ACC112 (cell line): ENCODE measurements at regions not wholly inside any gene's neighbourhood (a gene's known extent, or its start where the extent isn't known, plus 50 kb on each side); places are given as distances from the start of the nearest gene placed in this dataset.

ENCODE experiments used
- H2AFZ ChIP-seq: fragments of 200-600 bp; sonication (generic); one replicate; pipeline ENCODE4 v1.6.0; 2017; ENCODE audit warnings: antibody characterized with exemption, low read length; ENCODE audit not compliant: unreplicated experiment
- H3K27ac ChIP-seq: fragments of 200-600 bp; sonication (generic); 2 replicates; pipeline ENCODE4 v1.5.1; 2014; ENCODE audit warnings: low read depth, mild to moderate bottlenecking, antibody characterized with exemption, low read length, moderate library complexity
- H3K27me3 ChIP-seq: fragments of 200-600 bp; sonication (generic); 2 replicates; pipeline ENCODE4 v1.6.1; 2014; ENCODE audit warnings: mild to moderate bottlenecking, antibody characterized with exemption, low read length, moderate library complexity, mixed read lengths; ENCODE audit not compliant: insufficient read depth
- H3K36me3 ChIP-seq: fragments of 200-600 bp; sonication (generic); 2 replicates; pipeline ENCODE4 v1.6.1; 2016; ENCODE audit warnings: mild to moderate bottlenecking, antibody characterized with exemption, low read length, moderate library complexity, mixed read lengths; ENCODE audit not compliant: insufficient read depth
- H3K4me1 ChIP-seq: fragments of 200-600 bp; sonication (generic); one replicate; pipeline ENCODE4 v1.6.1; 2016; ENCODE audit warnings: low read length, mixed read lengths; ENCODE audit not compliant: insufficient read depth, unreplicated experiment, control insufficient read depth
- H3K4me3 ChIP-seq: fragments of 200-600 bp; sonication (generic); 2 replicates; pipeline ENCODE4 v1.5.1; 2014; ENCODE audit warnings: mild to moderate bottlenecking, low read depth, low read length
- H3K79me2 ChIP-seq: fragments of 200-600 bp; sonication (generic); one replicate; pipeline ENCODE4 v1.6.0; 2016; ENCODE audit warnings: low read length; ENCODE audit not compliant: control insufficient read depth, unreplicated experiment, insufficient read depth

DNA sequence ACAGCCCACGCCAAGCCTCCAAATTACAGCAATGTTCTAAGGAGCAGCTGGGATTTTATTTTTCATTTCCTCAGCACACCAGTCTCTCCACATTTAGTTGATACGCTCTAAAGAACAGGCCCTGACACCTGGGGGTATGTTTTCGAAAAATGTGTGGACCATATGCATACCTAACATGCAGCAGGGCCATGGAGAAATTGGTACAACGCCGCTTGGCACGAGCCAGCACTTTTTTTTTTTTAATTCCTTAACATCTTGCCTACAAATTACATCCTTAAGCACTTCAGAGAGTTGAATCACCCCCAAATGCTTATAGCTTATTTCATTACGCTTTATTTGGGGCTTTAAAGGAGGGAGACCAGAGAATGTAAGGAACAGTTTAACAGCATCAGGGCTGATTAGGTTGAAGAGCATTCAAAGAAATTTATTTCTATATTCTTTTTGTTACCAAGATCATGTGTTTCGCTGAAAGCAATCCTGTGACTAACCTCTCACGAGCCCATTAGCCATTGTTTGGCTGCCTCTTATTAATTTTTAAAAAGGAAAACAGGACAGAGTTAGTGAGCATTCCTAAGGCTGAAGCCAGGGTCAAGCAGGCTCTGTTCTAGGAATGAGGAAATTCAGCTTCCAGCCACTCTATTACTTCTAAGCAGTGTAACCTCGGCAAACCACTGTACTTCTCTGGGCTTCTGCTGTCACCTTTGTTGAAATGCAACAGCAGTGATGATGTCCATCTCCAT lies 173.8 kb downstream of the ACTL7B start:
- no peak overlapping the region for H3K4me3 ChIP-seq
- H3K36me3 ChIP-seq: no peaks in the 10 kb centered on the region
- no peak overlapping the region for H3K27ac ChIP-seq
- H3K4me1 ChIP-seq: no peaks in the 10 kb centered on the region
- H3K79me2 ChIP-seq: no peaks in the 10 kb centered on the region
- no peak overlapping the region for H2AFZ ChIP-seq
- H3K27me3 ChIP-seq: peaks cover 8% of the 10 kb centered on the region; the same call in 1 of the 2 replicates

DNA sequence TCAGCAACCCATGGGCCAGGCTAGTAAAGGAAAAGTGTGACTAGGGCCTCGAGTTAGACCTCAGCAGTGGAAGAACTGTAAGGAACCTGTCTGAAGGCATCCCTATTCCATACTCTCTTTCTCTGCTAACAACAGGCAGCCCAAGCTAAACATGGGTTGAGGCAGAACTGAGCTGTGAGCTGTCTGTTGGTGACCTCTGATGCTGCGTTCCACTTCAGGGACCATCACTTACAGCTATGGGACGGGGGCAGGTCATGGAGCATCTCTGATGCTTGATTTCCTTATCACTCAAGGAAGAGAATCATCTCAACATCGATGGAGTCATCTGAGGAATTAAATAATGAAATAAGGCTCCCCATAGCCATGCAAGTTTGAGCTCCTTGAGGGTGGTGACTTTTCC lies 174.8 kb downstream of the ACTL7B start:
- no peaks in the 10 kb centered on the region for H3K27me3 ChIP-seq
- no peaks in the 10 kb centered on the region for H3K4me1 ChIP-seq
- no peak overlapping the region for H3K4me3 ChIP-seq
- no peak overlapping the region for H2AFZ ChIP-seq
- no peak overlapping the region for H3K27ac ChIP-seq
- H3K79me2 ChIP-seq: no peaks in the 10 kb centered on the region
- H3K36me3 ChIP-seq: no peaks in the 10 kb centered on the region

GRCh38 chr9:108677776-108678175 lies 178.0 kb downstream of the ACTL7B start:
- no peaks in the 10 kb centered on the region for H3K36me3 ChIP-seq
- H3K4me3 ChIP-seq: no peak overlapping the region
- no peaks in the 10 kb centered on the region for H3K27me3 ChIP-seq
- H3K79me2 ChIP-seq: no peaks in the 10 kb centered on the region
- H2AFZ ChIP-seq: no peak overlapping the region
- H3K27ac ChIP-seq: no peak overlapping the region
- H3K4me1 ChIP-seq: peaks cover under 1% of the 10 kb centered on the region

- Histone ChIP-seq H3K4me1 (peaks cover 7% of the 10 kb centered on the region), H3K4me3 (no peak overlapping the region), H3K27me3 (no peaks in the 10 kb centered on the region), H3K36me3 (no peaks in the 10 kb centered on the region), H2AFZ (no peak overlapping the region), H3K27ac (no peak overlapping the region), H3K79me2 (no peaks in the 10 kb centered on the region)
These were observed 179.4 kb downstream of the ACTL7B start for GRCh38 chr9:108676355-108676754.

DNA sequence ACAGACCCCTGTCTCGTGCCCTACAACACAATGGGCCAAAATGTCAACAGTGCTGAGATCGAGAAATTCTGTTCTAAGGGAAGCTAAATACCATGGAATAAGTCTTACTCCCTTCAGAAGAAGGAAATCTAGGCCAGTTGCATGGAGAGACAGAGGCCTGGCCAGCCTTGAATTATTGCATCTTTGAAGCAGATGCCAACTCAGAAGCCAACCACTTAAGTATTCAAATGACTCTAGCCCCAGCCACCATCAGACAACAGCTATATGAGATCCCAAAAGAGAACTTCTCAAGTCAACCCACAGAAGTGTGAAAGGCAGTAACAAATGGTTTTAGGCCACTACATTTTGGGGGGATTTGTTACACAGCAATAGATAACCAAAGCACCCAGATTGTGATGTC lies 180.1 kb downstream of the ACTL7B start:
- no peak overlapping the region for H3K27ac ChIP-seq
- H2AFZ ChIP-seq: no peak overlapping the region
- no peaks in the 10 kb centered on the region for H3K27me3 ChIP-seq
- peaks cover 7% of the 10 kb centered on the region for H3K4me1 ChIP-seq
- H3K36me3 ChIP-seq: no peaks in the 10 kb centered on the region
- H3K79me2 ChIP-seq: no peaks in the 10 kb centered on the region
- H3K4me3 ChIP-seq: no peak overlapping the region

- Histone ChIP-seq H3K36me3 (no peaks in the 10 kb centered on the region), H3K27me3 (no peaks in the 10 kb centered on the region), H3K27ac (no peak overlapping the region), H2AFZ (no peak overlapping the region), H3K4me3 (no peak overlapping the region), H3K79me2 (no peaks in the 10 kb centered on the region), H3K4me1 (peaks cover 7% of the 10 kb centered on the region)
These were observed 180.8 kb downstream of the ACTL7B start for GRCh38 chr9:108674766-108675530.

- Histone ChIP-seq H3K36me3 (no peaks in the 10 kb centered on the region), H2AFZ (no peak overlapping the region), H3K79me2 (no peaks in the 10 kb centered on the region), H3K27ac (no peak overlapping the region), H3K27me3 (no peaks in the 10 kb centered on the region), H3K4me3 (no peak overlapping the region), H3K4me1 (peaks cover 17% of the 10 kb centered on the region)
These were observed 182.4 kb downstream of the ACTL7B start for GRCh38 chr9:108673386-108673785.

DNA sequence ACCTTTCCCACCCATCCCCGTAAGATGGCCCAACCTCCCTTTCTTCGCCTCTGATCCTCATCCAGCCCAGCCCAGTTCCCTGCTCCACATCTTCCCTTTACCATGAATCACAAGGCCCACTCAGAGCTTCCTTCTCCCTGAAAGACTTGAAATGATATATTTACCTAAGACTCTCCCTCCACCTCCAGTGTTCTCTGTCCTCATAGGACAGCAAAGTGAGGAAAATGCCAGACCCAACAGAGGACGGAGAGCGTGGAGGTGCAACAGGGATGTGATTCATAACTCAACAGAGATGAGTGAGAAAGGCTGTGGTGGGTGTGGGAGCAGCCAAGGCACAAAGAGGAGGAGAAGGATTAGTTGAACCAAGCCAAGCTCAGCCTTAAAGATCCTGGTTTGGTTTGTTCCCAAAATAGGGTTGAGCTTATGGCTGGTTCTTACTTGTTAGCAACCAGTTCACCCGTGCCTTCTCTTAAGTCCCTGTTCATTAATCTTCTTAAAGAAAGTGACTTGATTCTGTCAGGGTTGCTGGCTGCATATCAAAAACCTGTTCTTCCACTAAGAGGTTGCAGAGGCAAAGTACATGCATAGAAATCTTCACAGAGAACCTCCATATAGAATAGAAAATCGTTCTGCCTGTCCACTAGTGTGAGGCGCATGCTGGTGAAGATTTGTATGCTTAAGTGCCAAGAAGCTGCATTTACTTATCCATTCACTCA lies 183.2 kb downstream of the ACTL7B start:
- no peaks in the 10 kb centered on the region for H3K36me3 ChIP-seq
- no peaks in the 10 kb centered on the region for H3K79me2 ChIP-seq
- no peak overlapping the region for H2AFZ ChIP-seq
- H3K4me3 ChIP-seq: no peak overlapping the region
- H3K27me3 ChIP-seq: no peaks in the 10 kb centered on the region
- H3K4me1 ChIP-seq: peaks cover 18% of the 10 kb centered on the region
- H3K27ac ChIP-seq: no peak overlapping the region

- Histone ChIP-seq H3K4me3 (no peak overlapping the region), H3K4me1 (peaks cover 18% of the 10 kb centered on the region), H2AFZ (no peak overlapping the region), H3K79me2 (no peaks in the 10 kb centered on the region), H3K36me3 (no peaks in the 10 kb centered on the region), H3K27me3 (no peaks in the 10 kb centered on the region), H3K27ac (no peak overlapping the region)
These were observed 184.0 kb downstream of the ACTL7B start for GRCh38 chr9:108671794-108672193.

GRCh38 chr9:108671176-108671575 lies 184.6 kb downstream of the ACTL7B start:
- Histone ChIP-seq H3K79me2 (no peaks in the 10 kb centered on the region), H3K36me3 (no peaks in the 10 kb centered on the region), H2AFZ (no peak overlapping the region), H3K27ac (no peak overlapping the region), H3K27me3 (no peaks in the 10 kb centered on the region), H3K4me3 (no peak overlapping the region), H3K4me1 (peaks cover 18% of the 10 kb centered on the region)
